ENCODE measurements at regions not wholly inside any gene's neighbourhood (a gene's known extent, or its start where the extent isn't known, plus 50 kb on each side); places are given as distances from the start of the nearest gene placed in this dataset.

DNA sequence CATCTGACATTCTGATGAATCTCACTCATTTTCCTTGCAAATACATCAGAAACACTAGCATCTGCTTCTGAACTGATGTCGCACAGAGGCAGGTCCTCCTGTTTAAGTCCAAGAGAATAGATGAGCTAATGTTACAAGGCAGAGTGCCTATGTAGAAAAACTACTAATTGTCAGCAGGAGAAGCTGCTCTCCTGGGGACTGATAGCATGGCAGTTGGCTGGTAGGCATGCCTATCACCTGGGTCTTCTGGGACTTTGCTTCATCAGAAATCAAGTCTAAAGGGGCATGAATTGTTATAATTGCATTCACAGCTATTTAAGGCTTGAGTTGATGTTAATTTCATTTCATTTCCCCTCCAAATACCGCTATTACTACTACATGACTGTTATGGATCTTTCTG lies 457.2 kb downstream of the RAP2B start:
- TF ChIP-seq, protein P1, sequence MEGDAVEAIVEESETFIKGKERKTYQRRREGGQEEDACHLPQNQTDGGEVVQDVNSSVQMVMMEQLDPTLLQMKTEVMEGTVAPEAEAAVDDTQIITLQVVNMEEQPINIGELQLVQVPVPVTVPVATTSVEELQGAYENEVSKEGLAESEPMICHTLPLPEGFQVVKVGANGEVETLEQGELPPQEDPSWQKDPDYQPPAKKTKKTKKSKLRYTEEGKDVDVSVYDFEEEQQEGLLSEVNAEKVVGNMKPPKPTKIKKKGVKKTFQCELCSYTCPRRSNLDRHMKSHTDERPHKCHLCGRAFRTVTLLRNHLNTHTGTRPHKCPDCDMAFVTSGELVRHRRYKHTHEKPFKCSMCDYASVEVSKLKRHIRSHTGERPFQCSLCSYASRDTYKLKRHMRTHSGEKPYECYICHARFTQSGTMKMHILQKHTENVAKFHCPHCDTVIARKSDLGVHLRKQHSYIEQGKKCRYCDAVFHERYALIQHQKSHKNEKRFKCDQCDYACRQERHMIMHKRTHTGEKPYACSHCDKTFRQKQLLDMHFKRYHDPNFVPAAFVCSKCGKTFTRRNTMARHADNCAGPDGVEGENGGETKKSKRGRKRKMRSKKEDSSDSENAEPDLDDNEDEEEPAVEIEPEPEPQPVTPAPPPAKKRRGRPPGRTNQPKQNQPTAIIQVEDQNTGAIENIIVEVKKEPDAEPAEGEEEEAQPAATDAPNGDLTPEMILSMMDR (conservative IDR thresholded peaks at IDR 0.05 in 1 of 2, IDR thresholded peaks at IDR 0.05 in 1 of 2; ENCODE audit: low read depth in 1 of 2, low read length in 2 of 2), result no peak
- no peak for TF ChIP-seq EZH2 (IDR thresholded peaks at IDR 0.05; ENCODE audit: low read length, missing control alignments)

Measured in fibroblast of lung (primary cell).